MM.1S (cell line): ENCODE measurements at regions not wholly inside any gene's neighbourhood (a gene's known extent, or its start where the extent isn't known, plus 50 kb on each side); places are given as distances from the start of the nearest gene placed in this dataset.

Experiments used
- DNase-seq: peaks from one replicate; pipeline ENCODE4 v3.0.0-alpha.2; 2015
- H2AFZ ChIP-seq: fragments of 300-600 bp; sonication (generic); 2 replicates; pipeline ENCODE4 v1.6.0; 2016; ENCODE audit warnings: antibody characterized with exemption, low read length
- H3F3A ChIP-seq: fragments of 300-600 bp; sonication (generic); 2 replicates; pipeline ENCODE4 v1.6.1; 2016; ENCODE audit warnings: mild to moderate bottlenecking, antibody characterized with exemption, low read length, moderate library complexity, mixed read lengths; ENCODE audit not compliant: insufficient read depth
- H3K27ac ChIP-seq: fragments of 300-600 bp; sonication (generic); 2 replicates; pipeline ENCODE4 v1.5.1; 2016; ENCODE audit warnings: mild to moderate bottlenecking, low read length
- H3K27me3 ChIP-seq: fragments of 300-600 bp; sonication (generic); replicated peaks from 2 replicates; pipeline ENCODE4 v1.6.0; 2016; ENCODE audit warnings: low read length; ENCODE audit not compliant: insufficient read depth
- H3K36me3 ChIP-seq: fragments of 300-600 bp; sonication (generic); replicated peaks from 2 replicates; pipeline ENCODE4 v1.6.1; 2016; ENCODE audit warnings: mild to moderate bottlenecking, low read length, mixed read lengths; ENCODE audit not compliant: insufficient read depth
- H3K4me1 ChIP-seq: fragments of 300-600 bp; sonication (generic); 2 replicates; pipeline ENCODE4 v1.6.1; 2016; ENCODE audit warnings: low read length, mixed read lengths
- H3K4me2 ChIP-seq: fragments of 300-600 bp; sonication (generic); 2 replicates; pipeline ENCODE4 v1.6.0; 2016; ENCODE audit warnings: low read depth, low read length
- H3K4me3 ChIP-seq: fragments of 300-600 bp; sonication (generic); 2 replicates; pipeline ENCODE4 v1.5.1; 2016; ENCODE audit warnings: low read length, mixed read lengths
- H3K79me2 ChIP-seq: fragments of 300-600 bp; sonication (generic); 2 replicates; pipeline ENCODE4 v1.6.1; 2016; ENCODE audit warnings: mixed run types, low read length, mixed read lengths
- H3K9ac ChIP-seq: fragments of 300-600 bp; sonication (generic); 2 replicates; pipeline ENCODE4 v1.6.1; 2016; ENCODE audit warnings: low read length, mixed read lengths
- H3K9me2 ChIP-seq: fragments of 300-600 bp; sonication (generic); replicated peaks from 2 replicates; pipeline ENCODE4 v1.6.1; 2016; ENCODE audit warnings: mild to moderate bottlenecking, low read length, mixed read lengths; ENCODE audit not compliant: insufficient read depth
- H3K9me3 ChIP-seq: fragments of 300-600 bp; sonication (generic); replicated peaks from 2 replicates; pipeline ENCODE4 v1.6.1; 2016; ENCODE audit warnings: mild to moderate bottlenecking, low read length, mixed read lengths; ENCODE audit not compliant: insufficient read depth
- H4K20me1 ChIP-seq: fragments of 300-600 bp; sonication (generic); 2 replicates; pipeline ENCODE4 v1.6.1; 2016; ENCODE audit warnings: mild to moderate bottlenecking, low read length, moderate library complexity, mixed read lengths; ENCODE audit not compliant: insufficient read depth
- EZH2 ChIP-seq: fragments of 300-600 bp; sonication (generic); optimal IDR thresholded peaks from 2 replicates; pipeline ENCODE3; 2017; ENCODE audit warnings: low read depth, mild to moderate bottlenecking, antibody characterized with exemption, low read length, mixed read lengths
- EZH2phosphoT487 ChIP-seq: fragments of 300-600 bp; sonication (generic); IDR thresholded peaks from 2 replicates; pipeline ENCODE4 v1.6.1; 2018; ENCODE audit warnings: antibody characterized with exemption, low read length
- TF ChIP-seq, protein P1 (sequence below): fragments of 300-600 bp; sonication (generic); IDR thresholded peaks from 2 replicates; pipeline ENCODE4 v1.5.1; 2016; ENCODE audit warnings: antibody characterized with exemption, low read length, mixed read lengths

DNA sequence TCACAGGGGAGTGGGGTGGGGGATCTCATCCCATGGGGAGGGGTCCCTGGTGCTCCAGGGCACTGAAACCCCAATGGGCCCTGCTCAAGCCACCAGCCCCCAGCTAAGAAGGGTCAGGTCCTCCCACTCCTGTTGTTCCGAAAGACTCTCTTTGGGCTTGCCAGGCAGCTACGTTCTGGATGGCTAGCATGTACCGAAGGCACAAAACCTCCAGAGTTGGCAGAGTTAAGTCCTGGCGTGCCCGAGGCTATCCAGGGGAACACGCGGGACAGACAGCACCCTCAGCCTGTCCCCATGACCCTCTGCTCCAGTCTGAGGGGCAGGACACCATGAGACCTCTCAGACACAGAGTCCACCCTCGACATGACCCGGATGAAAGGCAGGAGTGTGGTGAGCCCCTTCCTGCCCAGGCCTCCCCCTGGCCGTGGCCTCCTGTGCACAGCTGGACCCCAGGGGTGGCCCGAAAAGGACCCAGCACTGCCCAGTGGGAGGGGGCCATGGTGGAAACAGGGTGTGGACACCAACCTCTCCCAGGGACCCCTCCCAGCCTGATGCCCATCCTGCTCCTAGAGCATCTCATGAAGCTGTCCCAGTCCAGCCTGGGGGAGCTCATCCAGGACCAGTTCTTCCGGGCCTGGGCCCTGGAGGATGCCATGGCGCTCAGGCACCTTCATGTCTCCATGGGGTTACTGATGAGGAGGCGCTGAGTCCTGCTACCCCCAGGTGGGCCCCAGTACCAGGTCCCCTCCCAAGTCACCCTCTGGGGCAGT lies 53.0 kb upstream of the TPM4 start:
- Histone ChIP-seq H3K79me2 (no peaks in the 10 kb centered on the region), H3K9me3 (no peaks in the 10 kb centered on the region), H3K4me2 (no peak overlapping the region), H3K4me3 (no peak overlapping the region), H3F3A (no peaks in the 10 kb centered on the region), H3K4me1 (no peaks in the 10 kb centered on the region), H2AFZ (no peak overlapping the region), H3K36me3 (no peaks in the 10 kb centered on the region), H4K20me1 (no peaks in the 10 kb centered on the region), H3K27ac (no peak overlapping the region), H3K9me2 (no peaks in the 10 kb centered on the region), H3K9ac (no peak overlapping the region), H3K27me3 (peaks cover 90% of the 10 kb centered on the region)
- TF ChIP-seq EZH2 (no peak), EZH2phosphoT487 (no peak)
- TF ChIP-seq, protein P1, sequence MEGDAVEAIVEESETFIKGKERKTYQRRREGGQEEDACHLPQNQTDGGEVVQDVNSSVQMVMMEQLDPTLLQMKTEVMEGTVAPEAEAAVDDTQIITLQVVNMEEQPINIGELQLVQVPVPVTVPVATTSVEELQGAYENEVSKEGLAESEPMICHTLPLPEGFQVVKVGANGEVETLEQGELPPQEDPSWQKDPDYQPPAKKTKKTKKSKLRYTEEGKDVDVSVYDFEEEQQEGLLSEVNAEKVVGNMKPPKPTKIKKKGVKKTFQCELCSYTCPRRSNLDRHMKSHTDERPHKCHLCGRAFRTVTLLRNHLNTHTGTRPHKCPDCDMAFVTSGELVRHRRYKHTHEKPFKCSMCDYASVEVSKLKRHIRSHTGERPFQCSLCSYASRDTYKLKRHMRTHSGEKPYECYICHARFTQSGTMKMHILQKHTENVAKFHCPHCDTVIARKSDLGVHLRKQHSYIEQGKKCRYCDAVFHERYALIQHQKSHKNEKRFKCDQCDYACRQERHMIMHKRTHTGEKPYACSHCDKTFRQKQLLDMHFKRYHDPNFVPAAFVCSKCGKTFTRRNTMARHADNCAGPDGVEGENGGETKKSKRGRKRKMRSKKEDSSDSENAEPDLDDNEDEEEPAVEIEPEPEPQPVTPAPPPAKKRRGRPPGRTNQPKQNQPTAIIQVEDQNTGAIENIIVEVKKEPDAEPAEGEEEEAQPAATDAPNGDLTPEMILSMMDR, result no peak
- no peak for DNase-seq

- no peak overlapping the region for H3K9ac ChIP-seq
- no peak overlapping the region for H2AFZ ChIP-seq
- H3K27me3 ChIP-seq, result peaks cover 82% of the 10 kb centered on the region
- no peaks in the 10 kb centered on the region for H3K36me3 ChIP-seq
- H3K4me2 ChIP-seq, result no peak overlapping the region
- no peaks in the 10 kb centered on the region for H3K4me1 ChIP-seq
- H3K9me3 ChIP-seq, result no peaks in the 10 kb centered on the region
- DNase-seq, result no peak
- no peaks in the 10 kb centered on the region for H3K9me2 ChIP-seq
- H4K20me1 ChIP-seq, result no peaks in the 10 kb centered on the region
- no peak overlapping the region for H3K27ac ChIP-seq
- TF ChIP-seq, protein P1, result no peak
- TF ChIP-seq EZH2phosphoT487 (no peak), EZH2 (no peak)
- no peaks in the 10 kb centered on the region for H3F3A ChIP-seq
- no peak overlapping the region for H3K4me3 ChIP-seq
- no peaks in the 10 kb centered on the region for H3K79me2 ChIP-seq
Measured at GRCh38 chr19:16024266-16025107, 51.8 kb upstream of the TPM4 start.

DNA sequence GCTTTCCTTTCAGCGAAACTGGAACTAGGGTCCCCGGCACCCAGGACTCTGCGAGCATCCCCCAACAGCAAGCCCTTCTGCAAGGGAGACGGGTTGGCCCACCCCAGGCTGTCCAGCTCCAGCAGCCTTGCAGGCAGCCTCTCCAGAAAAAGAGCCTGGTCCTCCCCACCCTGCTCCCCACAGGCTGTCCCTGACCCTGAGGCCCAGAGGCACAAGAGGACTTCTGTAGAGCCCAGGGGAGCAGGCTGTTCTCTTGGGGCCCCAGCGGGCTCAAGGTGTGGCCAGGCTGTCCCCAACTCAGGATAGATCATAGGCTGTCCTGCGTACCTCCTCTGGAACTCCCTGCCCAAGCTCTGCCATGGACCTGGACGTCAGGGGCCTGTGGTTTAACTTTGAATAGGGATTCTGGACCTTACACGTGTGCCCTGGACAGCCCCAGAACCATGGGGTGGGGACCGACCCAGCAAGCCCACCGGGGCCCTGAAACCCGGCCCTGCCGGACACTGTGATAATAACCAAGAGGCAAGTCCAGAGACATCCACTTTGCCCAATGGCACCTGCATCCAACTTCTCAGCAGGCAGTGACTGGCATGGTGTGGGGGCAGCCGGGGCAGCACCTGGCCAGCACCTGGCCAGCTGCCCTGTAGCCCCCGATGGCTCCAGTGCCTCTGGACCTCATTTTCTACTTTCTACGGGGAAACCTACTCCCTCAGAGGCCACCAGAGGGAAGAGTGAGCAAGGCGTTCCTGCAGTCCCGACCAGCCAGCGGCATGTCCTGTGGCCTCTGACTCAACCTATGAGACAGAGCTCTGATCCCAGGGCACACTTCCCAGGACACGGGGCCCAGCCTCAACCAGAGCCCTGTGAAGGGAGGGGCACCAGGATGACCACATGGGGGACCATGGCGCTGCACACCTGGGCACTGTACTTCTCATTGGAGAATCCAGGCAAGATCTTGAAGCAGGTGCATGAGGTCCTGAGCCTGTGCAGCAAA lies 50.9 kb upstream of the TPM4 start:
- H3K4me3 ChIP-seq, result no peak overlapping the region
- H3F3A ChIP-seq, result no peaks in the 10 kb centered on the region
- H3K27ac ChIP-seq, result no peak overlapping the region
- peak; percentile 19 for DNase-seq
- H3K9ac ChIP-seq, result no peak overlapping the region
- no peak overlapping the region for H3K4me2 ChIP-seq
- H3K27me3 ChIP-seq, result peaks cover 73% of the 10 kb centered on the region
- H3K9me2 ChIP-seq, result no peaks in the 10 kb centered on the region
- H3K79me2 ChIP-seq, result no peaks in the 10 kb centered on the region
- no peaks in the 10 kb centered on the region for H3K36me3 ChIP-seq
- no peaks in the 10 kb centered on the region for H3K9me3 ChIP-seq
- no peaks in the 10 kb centered on the region for H4K20me1 ChIP-seq
- no peak overlapping the region for H2AFZ ChIP-seq
- TF ChIP-seq EZH2phosphoT487, result no peak
- TF ChIP-seq, protein P1, result peak; percentile 40
- no peak for TF ChIP-seq EZH2
- no peaks in the 10 kb centered on the region for H3K4me1 ChIP-seq
